Upper lobe of left lung (tissue), 4 donors: ENCODE measurements at regions not wholly inside any gene's neighbourhood (a gene's known extent, or its start where the extent isn't known, plus 50 kb on each side); places are given as distances from the start of the nearest gene placed in this dataset.

Experiments used
- CTCF ChIP-seq, 6 experiments: fragments of 450-650 bp in 4 of 6; fragments of 200-600 bp in 2 of 6; sonication (generic) in 2 of 6; IDR thresholded peaks; one replicate each; pipeline ENCODE4 v1.5.1; 2016 to 2019; ENCODE audit warnings: antibody characterized with exemption in 6 of 6
- EP300 ChIP-seq, 4 donors: sonication (generic); formaldehyde crosslinking; IDR thresholded peaks; one replicate each; pipeline ENCODE4 v1.5.1; 2017; ENCODE audit warnings: antibody characterized with exemption in 4 of 4, control low read depth in 2 of 4

- TF ChIP-seq CTCF (IDR thresholded peaks at IDR 0.05) = no peak
- peak in 2 of 4 donors; percentile 17 to 58 for TF ChIP-seq EP300 (IDR thresholded peaks at IDR 0.05)
These were observed 76.6 kb upstream of the HGF start for GRCh38 chr7:81846398-81846797.
